Activated naive CD4-positive, alpha-beta T cell treated with anti-CD3 and anti-CD28 coated beads, Interleukin-2, amount 10 ng/mL, durations not matched to agents 7 days and 5 days (primary cell): ENCODE measurements at regions not wholly inside any gene's neighbourhood (a gene's known extent, or its start where the extent isn't known, plus 50 kb on each side); places are given as distances from the start of the nearest gene placed in this dataset.
A peak's percentile ranks its signal among the peaks of the same experiment; 100 is the strongest.
"Not testable (repeated sequence)": the region's sequence is repeated elsewhere in the genome, so short reads cannot be mapped to it uniquely, and the experiment has no call there.

Experiments
- CTCF ChIA-PET: fragments of 350-600 bp; sonication (Branson Sonifier 250); formaldehyde crosslinking; loops from one replicate; lab custom pipeline; 2021; ENCODE audit warnings: antibody characterized with exemption; lab: Charles Lee
- DNase-seq: peaks from one replicate; pipeline ENCODE4 v3.0.0-alpha.2; 2020
- H3K27ac Mint-ChIP-seq: one replicate; pipeline ENCODE4 v1.8.0; 2021; ENCODE audit warnings: mild to moderate bottlenecking, moderate library complexity, mixed read lengths
- H3K27me3 Mint-ChIP-seq: one replicate; pipeline ENCODE4 v1.8.0; 2021; ENCODE audit warnings: mild to moderate bottlenecking, mixed read lengths
- H3K36me3 Mint-ChIP-seq: one replicate; pipeline ENCODE4 v1.8.0; 2021; ENCODE audit warnings: mixed read lengths
- H3K4me1 Mint-ChIP-seq: one replicate; pipeline ENCODE4 v1.8.0; 2021; ENCODE audit warnings: mixed read lengths
- H3K4me3 Mint-ChIP-seq: one replicate; pipeline ENCODE4 v1.8.0; 2021; ENCODE audit warnings: mild to moderate bottlenecking, moderate library complexity, mixed read lengths
- H3K9me3 Mint-ChIP-seq: one replicate; pipeline ENCODE4 v1.8.0; 2021; ENCODE audit warnings: mixed read lengths

DNA sequence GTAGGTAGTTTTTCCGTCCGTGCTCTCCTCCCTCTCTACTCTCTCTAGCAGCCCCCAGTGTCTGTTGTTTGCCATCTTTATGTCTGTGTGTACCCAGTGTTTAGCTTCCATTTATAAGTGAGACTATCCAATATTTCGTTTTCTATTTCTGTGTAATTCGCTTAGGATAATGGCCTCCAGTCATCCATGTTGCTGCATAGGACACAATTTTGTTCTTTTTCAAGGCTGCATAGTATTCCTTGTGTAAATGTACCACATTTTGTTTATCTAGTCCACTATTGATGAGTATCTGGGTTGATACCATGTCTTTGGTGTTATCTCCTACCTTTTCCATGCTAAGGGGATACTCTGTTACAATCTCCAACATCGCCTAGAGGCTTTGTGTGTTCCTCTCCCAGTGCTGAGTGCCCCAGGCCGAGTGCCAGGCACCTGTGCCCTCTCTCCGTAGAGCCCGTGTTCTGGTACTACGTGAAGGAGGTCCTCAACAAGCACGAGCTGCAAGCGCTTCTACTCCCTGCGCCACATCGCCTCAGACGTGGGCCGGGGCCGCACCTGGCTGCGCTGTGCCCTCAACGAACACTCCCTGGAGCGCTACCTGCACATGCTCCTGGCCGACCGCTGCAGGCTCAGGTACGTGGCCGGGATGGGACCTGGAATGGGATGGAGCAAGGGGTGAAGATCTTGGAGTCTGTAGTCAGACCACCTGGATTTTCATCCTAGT lies 51.0 kb downstream of the NPIPB11 start:
- H3K4me3 Mint-ChIP-seq, CTCF ChIA-PET, H3K9me3 Mint-ChIP-seq, H3K27ac Mint-ChIP-seq, DNase-seq, H3K36me3 Mint-ChIP-seq, H3K4me1 Mint-ChIP-seq, H3K27me3 Mint-ChIP-seq: not testable (repeated sequence)

DNA sequence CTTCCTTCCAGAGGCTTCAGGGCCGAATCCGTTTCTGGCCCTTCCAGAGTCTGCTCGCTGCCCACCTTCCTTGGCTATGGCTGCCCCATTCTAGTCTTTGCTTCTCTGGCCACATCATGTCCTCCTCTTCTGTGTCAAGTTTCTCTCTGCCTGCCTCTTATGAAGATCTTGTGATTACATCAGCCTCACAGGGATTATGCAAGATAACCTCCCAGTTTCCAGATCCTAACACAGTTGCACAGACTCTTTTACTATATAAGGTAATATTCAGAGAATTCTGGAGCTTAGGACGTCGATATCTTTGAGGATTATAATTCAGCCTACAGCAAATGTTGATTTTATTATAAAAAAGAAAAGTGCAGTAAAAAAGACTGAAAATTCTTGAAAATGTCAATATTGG lies 52.1 kb downstream of the NPIPB11 start:
- H3K27me3 Mint-ChIP-seq, H3K9me3 Mint-ChIP-seq, H3K4me1 Mint-ChIP-seq, CTCF ChIA-PET, H3K36me3 Mint-ChIP-seq, H3K4me3 Mint-ChIP-seq, H3K27ac Mint-ChIP-seq, DNase-seq: not testable (repeated sequence)

DNA sequence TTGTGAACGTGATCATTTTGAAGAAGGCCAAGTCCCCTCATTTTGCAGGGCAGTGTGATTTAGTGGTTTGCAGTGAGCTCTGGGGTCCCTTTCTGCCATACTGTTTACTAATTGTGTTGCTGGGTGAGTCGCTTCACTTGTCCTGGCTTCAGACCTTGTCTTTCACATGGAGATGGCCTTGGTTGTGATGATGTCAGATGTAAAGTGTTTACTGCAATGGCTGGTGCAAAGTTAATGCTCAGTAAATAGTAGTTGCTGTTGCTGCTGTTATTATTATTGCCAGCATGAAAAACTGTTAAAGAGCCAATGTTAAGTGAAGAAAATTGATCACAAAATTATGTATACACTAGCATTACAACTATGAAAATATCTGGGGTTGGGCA lies 53.9 kb downstream of the NPIPB11 start:
- CTCF ChIA-PET, H3K4me1 Mint-ChIP-seq, H3K27me3 Mint-ChIP-seq, H3K36me3 Mint-ChIP-seq, DNase-seq, H3K9me3 Mint-ChIP-seq, H3K27ac Mint-ChIP-seq, H3K4me3 Mint-ChIP-seq: not testable (repeated sequence)

DNA sequence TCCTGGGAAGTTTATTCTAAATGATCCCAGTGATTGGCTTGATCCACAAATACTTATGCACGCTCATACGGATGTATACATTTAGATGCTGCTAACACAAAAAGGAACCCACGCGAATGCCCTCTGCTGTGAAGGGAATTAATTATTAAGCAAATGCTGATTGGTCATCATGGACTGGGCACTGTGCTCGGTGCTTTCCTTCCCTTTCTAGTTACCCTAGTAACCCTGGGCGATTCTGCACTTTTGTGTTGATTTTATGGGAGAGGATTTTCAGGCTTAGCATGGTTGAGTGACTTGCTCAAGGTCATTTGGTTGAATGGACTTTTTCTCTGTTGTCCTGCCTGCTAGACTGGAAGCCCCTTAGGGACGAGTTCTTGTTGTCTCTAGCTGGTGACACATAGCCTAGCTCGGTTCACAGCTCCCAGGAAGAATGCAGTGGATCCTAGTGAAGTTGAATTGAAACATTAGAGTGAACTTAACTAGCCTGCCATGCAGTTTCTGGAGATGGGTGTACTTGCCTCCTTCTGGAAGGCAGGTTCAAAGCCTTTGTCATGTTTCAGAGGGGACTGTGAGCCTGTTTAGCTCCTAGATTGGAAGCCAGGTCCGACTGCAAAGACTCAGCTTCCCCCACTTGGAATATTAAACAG lies 54.4 kb downstream of the NPIPB11 start:
- H3K36me3 Mint-ChIP-seq, H3K9me3 Mint-ChIP-seq, H3K4me1 Mint-ChIP-seq, CTCF ChIA-PET, H3K4me3 Mint-ChIP-seq, H3K27me3 Mint-ChIP-seq, DNase-seq, H3K27ac Mint-ChIP-seq: not testable (repeated sequence)

DNA sequence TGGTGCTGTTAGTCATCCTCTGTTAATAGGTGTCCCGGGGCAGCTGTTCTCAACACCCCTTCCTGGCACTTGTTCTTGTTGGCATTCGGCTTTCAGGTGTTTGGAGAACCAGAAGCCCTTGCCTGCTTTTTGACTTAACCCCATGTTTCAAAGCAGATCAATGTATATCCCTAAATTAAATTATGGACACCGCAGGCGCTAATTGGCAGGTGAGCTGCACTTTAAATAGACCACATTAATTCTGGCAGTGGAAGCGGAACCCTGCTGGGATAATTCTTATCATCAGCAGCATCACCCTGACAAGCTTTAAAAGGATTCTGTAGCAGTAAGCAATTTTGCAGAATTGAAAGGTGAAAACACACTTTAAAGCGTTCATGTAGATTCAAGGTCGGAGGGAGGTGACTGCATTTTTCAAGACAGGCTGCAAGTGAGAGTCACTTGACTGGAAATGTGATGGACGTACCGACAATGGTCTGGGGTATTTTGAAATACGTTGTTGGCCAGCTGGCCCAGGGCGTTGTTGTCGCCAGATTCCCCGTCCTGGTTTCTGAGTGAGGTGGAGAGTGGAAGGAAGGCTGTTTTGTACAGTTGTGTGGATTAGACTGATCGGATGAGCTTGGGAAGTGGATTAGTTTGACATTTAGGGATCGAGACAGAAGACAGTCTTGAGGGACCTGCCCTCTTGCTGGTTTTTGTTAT lies 55.1 kb downstream of the NPIPB11 start:
- H3K9me3 Mint-ChIP-seq, H3K27me3 Mint-ChIP-seq, H3K4me1 Mint-ChIP-seq, DNase-seq, H3K27ac Mint-ChIP-seq, CTCF ChIA-PET, H3K36me3 Mint-ChIP-seq, H3K4me3 Mint-ChIP-seq: not testable (repeated sequence)

DNA sequence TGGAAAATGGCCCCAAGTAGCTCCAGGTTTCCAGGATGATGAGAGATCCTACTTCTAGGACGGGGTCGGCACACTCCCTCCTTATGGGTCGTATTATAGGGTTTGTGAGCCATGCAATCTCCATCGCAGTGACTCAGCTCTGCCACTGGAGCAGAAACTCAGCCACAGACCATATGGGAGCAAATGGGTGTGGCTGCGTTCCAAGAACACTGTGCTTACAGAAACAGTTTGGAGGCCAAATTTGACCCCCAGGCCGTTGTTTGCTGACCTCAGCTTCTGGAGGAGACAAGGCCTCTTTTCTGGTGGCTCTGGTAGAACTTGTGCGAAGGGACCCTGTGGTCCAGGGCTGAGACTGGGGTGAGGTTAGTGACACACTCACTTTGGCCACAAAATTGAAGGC lies 56.5 kb downstream of the NPIPB11 start:
- CTCF ChIA-PET, H3K4me3 Mint-ChIP-seq, H3K27ac Mint-ChIP-seq, H3K9me3 Mint-ChIP-seq, H3K27me3 Mint-ChIP-seq, H3K36me3 Mint-ChIP-seq, H3K4me1 Mint-ChIP-seq, DNase-seq: not testable (repeated sequence)

DNA sequence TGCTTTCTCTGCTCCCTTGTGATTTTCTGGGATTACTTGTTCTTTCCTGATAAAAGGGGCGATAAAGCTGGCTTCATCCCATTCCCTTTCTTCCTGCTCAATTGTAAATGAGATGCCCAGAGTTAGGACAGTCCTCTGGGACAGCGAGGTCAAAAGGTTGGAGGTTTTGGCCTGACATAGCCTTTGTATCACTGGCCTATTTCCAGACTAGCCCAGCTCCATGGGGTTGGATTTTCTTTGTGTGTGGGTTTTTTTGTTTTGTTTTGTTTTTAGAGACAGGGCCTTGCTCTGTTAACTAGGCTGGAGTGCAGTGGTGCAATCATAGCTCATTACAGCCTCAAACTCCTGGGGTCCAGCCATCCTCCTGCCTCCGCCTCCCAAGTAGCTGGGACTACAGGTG lies 57.8 kb downstream of the NPIPB11 start:
- DNase-seq, H3K4me3 Mint-ChIP-seq, H3K9me3 Mint-ChIP-seq, H3K36me3 Mint-ChIP-seq, H3K27ac Mint-ChIP-seq, H3K4me1 Mint-ChIP-seq, CTCF ChIA-PET, H3K27me3 Mint-ChIP-seq: not testable (repeated sequence)

DNA sequence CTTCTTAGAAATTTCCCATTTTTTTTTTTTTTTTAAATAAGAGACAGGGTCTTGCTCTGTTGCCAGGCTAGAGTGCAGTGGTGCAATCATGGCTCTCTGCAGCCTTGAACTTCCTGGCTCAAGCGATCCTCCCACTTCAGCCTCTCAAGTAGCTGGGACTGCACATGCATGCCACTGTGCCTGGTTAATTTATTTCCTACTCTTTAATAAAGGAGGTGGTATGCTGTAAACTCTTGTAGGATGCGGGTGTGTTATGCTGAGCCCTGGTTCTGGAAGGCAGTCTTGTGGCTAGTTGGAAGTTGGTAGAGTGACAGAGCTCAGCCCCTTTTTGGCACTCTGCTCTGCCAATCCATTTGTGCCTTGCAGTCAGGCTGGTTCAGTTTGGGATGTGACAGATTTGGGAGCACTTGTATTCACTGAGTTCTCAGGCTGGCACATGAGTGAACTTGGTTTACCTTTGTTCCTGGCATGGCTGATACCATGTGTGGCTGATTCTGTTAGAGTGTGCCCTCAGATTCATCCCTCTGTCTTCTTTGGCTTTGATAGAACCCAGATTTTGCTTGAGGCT lies 58.3 kb downstream of the NPIPB11 start:
- H3K27ac Mint-ChIP-seq, H3K9me3 Mint-ChIP-seq, DNase-seq, H3K4me3 Mint-ChIP-seq, CTCF ChIA-PET, H3K36me3 Mint-ChIP-seq, H3K27me3 Mint-ChIP-seq, H3K4me1 Mint-ChIP-seq: not testable (repeated sequence)

DNA sequence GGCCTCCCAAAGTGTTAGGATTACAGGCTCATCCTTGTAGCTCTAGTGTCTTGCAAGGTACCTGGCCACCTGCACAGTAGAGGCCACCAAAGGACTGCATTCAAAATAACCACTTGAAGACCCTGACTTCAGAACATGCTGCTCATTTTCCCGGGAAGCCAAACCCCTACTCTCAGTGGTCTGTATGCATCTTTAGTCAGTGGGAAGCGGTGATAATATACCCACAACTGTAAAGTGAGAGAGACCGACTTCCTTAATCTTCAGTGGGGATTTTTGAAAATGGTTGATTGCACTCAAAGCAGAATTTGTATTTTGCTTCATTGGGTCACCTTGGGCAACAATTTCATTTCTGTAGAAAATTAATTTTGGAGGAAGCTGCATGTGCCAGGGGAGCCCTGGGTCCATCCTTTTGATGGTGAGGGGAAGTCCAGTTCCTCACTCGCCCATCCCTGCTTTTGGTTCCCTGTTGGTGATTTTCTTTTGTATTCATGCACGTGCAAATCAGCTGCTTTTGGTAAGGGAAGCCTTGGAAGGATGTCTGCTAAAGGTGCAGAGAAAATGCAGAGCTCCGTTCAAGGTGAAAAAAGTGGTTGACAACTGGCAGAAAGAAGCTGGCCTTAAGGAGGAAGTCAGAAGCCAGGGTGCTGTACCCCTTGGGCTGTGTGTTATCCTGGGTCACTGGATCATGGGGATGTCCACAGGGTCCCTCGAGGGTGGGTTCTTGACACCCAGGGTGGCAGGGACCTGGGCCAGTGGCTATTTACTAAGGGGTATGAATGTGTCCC lies 59.5 kb downstream of the NPIPB11 start:
- CTCF ChIA-PET, H3K4me1 Mint-ChIP-seq, H3K27ac Mint-ChIP-seq, H3K9me3 Mint-ChIP-seq, H3K27me3 Mint-ChIP-seq, H3K4me3 Mint-ChIP-seq, H3K36me3 Mint-ChIP-seq, DNase-seq: not testable (repeated sequence)

DNA sequence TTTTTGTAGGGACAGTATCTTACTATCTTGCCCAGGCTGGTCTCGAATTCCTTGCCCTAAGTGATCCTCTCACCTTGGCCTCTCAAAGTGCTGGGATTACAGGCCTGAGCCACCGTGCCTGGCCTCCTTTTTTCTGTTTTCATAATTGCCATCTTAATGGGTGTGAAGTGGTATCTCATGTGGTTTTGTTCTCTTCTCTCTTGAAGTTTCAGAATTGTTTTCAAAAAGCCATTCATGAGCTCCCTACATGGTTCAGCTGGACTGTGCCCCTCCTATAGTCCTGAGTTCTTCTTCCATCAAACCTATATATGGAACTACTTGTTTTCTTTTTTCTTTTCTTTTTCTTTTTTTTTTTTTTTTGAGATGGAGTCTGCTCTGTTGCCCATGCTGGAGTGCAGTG lies 60.3 kb downstream of the NPIPB11 start:
- H3K4me3 Mint-ChIP-seq, H3K27me3 Mint-ChIP-seq, H3K27ac Mint-ChIP-seq, H3K36me3 Mint-ChIP-seq, DNase-seq, CTCF ChIA-PET, H3K4me1 Mint-ChIP-seq, H3K9me3 Mint-ChIP-seq: not testable (repeated sequence)

DNA sequence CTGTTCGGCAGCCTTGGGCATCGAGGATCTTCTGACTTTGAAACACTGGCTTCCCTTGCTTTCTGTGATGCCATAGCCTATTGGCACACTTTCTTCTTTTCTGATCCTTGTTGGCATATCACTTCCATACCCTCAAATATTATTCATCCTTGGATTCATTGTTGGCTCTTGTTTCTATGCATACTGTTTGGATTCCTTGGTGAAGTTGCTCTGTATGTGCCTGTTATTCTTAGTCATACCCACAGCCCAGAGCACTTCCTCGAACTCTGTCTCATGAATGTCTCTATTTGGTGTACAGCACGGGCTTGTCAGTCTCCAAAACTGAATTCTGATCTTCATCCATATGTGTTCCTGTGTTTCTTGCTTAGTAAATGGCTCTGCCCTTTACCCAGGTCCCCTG lies 63.6 kb downstream of the NPIPB11 start:
- H3K27ac Mint-ChIP-seq: peak overlapping the region; percentile 42
- H3K9me3 Mint-ChIP-seq, H3K27me3 Mint-ChIP-seq: not testable (repeated sequence)

DNA sequence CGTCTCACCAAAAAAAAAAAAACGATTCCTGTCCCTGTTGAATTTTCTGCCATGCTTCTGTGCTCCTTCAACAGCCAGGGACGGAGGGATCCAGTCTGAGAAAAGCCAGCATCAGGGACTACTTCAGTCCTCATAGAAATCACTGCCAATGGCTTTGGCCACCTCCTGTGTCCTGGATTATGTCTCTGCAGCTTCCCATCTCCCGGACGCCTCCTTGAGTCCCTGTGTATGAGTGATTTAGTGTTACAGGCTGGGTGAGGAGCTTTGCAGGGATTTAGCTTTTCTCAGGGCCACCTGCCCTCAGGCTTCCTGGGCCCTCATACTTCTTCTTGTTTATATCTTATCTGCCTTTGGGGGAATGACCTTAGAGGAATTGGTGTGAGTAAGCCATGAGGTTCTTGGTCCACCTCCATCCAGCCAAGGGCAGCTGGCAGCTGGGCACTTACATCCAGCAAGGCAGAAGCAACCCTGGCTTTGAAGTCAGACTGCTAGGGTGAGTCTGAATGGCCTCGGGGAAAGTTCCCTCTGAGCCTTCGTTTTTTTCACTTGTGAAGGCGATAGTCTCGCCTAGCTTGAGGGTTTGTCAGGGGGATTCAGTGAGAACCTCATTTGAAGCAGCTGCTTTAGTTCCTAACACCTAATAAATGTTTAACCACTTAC lies 65.6 kb downstream of the NPIPB11 start:
- H3K27me3 Mint-ChIP-seq, H3K9me3 Mint-ChIP-seq, H3K4me3 Mint-ChIP-seq, H3K4me1 Mint-ChIP-seq, CTCF ChIA-PET, H3K27ac Mint-ChIP-seq, DNase-seq, H3K36me3 Mint-ChIP-seq: not testable (repeated sequence)

More for the DNA sequence above, 63.6 kb downstream of the NPIPB11 start:
- H3K4me1 Mint-ChIP-seq, H3K4me3 Mint-ChIP-seq, DNase-seq, H3K36me3 Mint-ChIP-seq, CTCF ChIA-PET: not testable (repeated sequence)

DNA sequence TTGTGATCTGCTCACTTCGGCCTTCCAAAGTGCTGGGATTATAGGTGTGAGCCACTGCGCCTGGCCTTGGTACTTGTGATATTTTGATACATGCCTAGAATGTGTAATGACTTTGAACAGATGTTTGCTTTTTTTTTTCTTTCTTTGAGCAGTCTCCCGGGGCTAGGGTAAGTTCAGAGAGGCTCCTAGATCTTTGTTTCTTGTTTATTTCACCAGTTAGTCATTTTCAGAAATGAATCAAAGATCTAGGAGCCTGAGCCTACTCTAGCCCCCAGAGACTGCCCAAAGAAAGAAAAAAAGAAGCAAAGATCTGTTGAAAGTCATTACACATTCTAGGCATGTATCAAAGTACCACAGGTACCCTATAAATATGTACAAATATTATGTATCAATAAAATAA lies 66.3 kb downstream of the NPIPB11 start:
- H3K27me3 Mint-ChIP-seq, H3K27ac Mint-ChIP-seq, CTCF ChIA-PET, H3K4me1 Mint-ChIP-seq, DNase-seq, H3K36me3 Mint-ChIP-seq, H3K4me3 Mint-ChIP-seq, H3K9me3 Mint-ChIP-seq: not testable (repeated sequence)
